Aorta (tissue), 5 donors: ENCODE measurements at regions not wholly inside any gene's neighbourhood (a gene's known extent, or its start where the extent isn't known, plus 50 kb on each side); places are given as distances from the start of the nearest gene placed in this dataset.
"Not testable (repeated sequence)": the region's sequence is repeated elsewhere in the genome, so short reads cannot be mapped to it uniquely, and the experiment has no call there.

ENCODE experiments used
- ATAC-seq: fragments of 200-7000 bp; cut with Tn5 transposase; one replicate; pipeline ENCODE4 v1.9.1; 2022; ENCODE audit warnings: moderate library complexity; ENCODE audit not compliant: low FRiP score
- DNase-seq, 2 donors: peaks; one replicate each; pipeline ENCODE4 v3.0.0-alpha.2; 2020
- H3K27ac ChIP-seq, 2 donors: one replicate each; pipeline ENCODE4 v1.5.1; 2013; ENCODE audit warnings: low read length in 2 of 2, mild to moderate bottlenecking in 2 of 2, moderate library complexity in 2 of 2, control low read depth in 1 of 2, inconsistent platforms in 1 of 2, low read depth in 1 of 2
- H3K27me3 ChIP-seq, 2 donors: one replicate each; pipeline ENCODE4 v1.6.1; 2013; ENCODE audit warnings: control low read depth in 1 of 2, low read length in 1 of 2, mild to moderate bottlenecking in 1 of 2, moderate library complexity in 1 of 2; ENCODE audit not compliant: insufficient read depth in 2 of 2, control insufficient read depth in 1 of 2
- H3K36me3 ChIP-seq, 2 donors: one replicate each; pipeline ENCODE4 v1.6.1; 2013; ENCODE audit warnings: control low read depth in 1 of 2, low read length in 1 of 2, mild to moderate bottlenecking in 1 of 2; ENCODE audit not compliant: insufficient read depth in 2 of 2, control insufficient read depth in 1 of 2
- H3K4me1 ChIP-seq, 2 donors: one replicate each; pipeline ENCODE4 v1.6.1; 2013; ENCODE audit warnings: low read length in 2 of 2, control low read depth in 1 of 2, mild to moderate bottlenecking in 1 of 2, moderate library complexity in 1 of 2; ENCODE audit not compliant: insufficient read depth in 2 of 2, control insufficient read depth in 1 of 2
- H3K4me3 ChIP-seq, 2 donors: one replicate each; pipeline ENCODE4 v1.5.1; 2013; ENCODE audit warnings: low read length in 2 of 2, control low read depth in 1 of 2, mild to moderate bottlenecking in 1 of 2
- H3K9me3 ChIP-seq: one replicate; pipeline ENCODE4 v1.6.1; 2013; ENCODE audit warnings: mild to moderate bottlenecking, low read length; ENCODE audit not compliant: control insufficient read depth
- WGBS, 2 donors: extraction: QIAGEN DNeasy Blood & Tissue Kit; methylation state at CpG; one replicate each; pipeline ENCODE4 v1.1.7; 2013; 5-methylcytosine and 5-hydroxymethylcytosine counted together
- intact Hi-C, 2 donors: fragments of 100-400 bp; cut with DNase I; formaldehyde crosslinking; loops; one replicate each; pipeline versions ENCODE4 v1.14.2 to v1.15.0; 2022
- donor health status: healthy with polysubstance abuse.
- donor health status: Bipolar disorder and iron deficiency.
- donor health status: DM: no; HTN: no; CAD: no.
- donor health status: DM: no; HTN: no; CAD: no.
- donor health status: DM: yes; HTN: yes; CAD: no.

DNA sequence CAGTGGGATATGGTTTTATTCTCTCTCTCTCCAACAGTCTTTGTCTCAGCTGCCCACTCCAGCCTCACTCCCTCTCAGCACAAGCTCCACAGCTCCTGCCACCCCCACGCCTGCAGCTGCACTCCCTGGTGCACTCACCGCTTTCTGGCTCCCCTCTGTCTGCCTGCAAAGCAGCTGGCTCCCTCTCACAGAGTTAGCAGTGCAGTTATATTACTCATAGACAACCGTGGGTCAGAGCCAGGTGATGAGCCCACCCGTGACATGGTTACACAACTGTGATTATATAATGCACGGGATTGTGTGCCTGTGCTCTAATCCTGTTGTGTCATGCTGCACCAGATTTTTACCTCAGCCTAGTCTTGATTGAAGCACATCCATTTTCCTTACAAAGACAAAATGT lies 276.9 kb upstream of the CHAC2 start:
- Histone ChIP-seq H3K36me3 (no peaks in the 10 kb centered on the region), H3K27me3 (no peaks in the 10 kb centered on the region), H3K4me1 (no peaks in the 10 kb centered on the region), H3K4me3 (no peak overlapping the region), H3K9me3 (no peaks in the 10 kb centered on the region), H3K27ac (no peak overlapping the region)
- peak in 1 of 2 donors; percentile 65 for DNase-seq
- WGBS, 2 donors, result 2 to 10% methylated on average over 5 of the region's 5 CpGs
- intact Hi-C loops, result no loop called here
- ATAC-seq, result peak; percentile 57

DNA sequence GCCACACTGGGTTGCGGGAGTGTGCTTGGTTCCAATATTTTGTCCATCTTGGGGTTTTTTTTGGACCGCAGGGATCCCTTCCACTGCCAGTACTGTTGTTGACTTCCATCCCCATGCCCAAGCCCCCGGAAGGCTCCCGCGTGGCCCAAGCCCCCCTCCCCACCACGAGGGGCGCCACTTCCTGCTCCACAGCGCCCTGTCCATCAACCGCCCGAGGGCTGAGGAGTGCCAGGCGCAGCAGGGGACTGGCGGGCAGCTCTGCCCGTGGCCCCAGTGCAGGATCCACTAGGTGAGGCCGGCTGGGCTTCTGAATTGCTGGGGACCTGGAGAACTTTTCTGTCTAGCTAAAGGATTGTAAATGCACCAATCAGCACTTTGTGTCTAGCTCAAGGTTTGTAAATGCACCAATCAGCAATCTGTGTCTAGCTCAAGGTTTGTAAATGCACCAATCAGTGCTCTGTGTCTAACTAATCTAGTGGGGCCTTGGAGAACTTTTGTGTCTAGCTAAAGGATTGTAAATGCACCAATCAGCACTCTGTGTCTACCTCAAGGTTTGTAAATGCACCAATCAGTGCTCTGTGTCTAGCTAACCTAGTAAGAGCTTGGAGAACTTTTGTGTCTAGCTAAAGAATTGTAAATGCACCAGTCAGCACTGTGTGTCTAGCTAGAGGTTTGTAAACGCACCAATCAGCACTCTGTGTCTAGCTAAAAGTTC lies 281.3 kb upstream of the CHAC2 start:
- ATAC-seq, H3K4me3 ChIP-seq, H3K27me3 ChIP-seq, H3K36me3 ChIP-seq, H3K9me3 ChIP-seq, intact Hi-C loops, H3K4me1 ChIP-seq, H3K27ac ChIP-seq: not testable (repeated sequence)
- peak in 1 of 2 donors; percentile 66 for DNase-seq
- 79 to 80% methylated on average over 15 of the region's 15 CpGs for WGBS, 2 donors

DNA sequence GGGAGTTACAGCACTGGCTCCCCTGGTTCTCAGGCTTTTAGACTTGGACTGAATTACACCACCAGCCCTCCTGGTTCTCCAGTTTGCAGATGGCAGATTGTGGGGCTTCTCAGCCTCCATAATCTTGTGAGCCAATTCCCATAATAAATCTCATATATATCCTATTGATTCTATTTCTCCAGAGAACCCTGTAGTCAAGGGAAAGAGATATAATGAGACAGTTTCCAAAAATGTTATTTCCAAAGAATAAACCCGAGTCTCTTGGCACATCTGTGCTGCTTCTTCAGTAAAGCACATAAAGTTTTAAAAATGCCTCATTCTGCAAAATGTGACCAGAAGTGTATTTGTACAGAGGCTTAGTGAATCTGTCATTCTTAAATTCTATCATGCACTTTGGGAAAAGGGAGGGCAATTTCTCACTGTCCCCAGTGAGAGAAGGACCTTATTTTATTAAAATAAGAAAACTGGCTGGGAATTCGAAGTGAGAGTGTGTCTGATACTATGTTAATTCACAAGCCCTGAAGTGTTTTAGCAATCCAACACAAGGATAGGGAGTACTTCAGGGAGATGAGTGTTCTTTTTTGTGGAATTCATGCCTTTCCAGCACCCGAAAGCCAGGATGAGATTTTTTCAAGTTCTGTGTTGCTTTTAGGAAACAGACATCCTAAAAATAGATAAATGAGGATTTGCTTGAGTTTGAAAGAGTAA lies 282.4 kb upstream of the CHAC2 start:
- no peak for ATAC-seq

DNA sequence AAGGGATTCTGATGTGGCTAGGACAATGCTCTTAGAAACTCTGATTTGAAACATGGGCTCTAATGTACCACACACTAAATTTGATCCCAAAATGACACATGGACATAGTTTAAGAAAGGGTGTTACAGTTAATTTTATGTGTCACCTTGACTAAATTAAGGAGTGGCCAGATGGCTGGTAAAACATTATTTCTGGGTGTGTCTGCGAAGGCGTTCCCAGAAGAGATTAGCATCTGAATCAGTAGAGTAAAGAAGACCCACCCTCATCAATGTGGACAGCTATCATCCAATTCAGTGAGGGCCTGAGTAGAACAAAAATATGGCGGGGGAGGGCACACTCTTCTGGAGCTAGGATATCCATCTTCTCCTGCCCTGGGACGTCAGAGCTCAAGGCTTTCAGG lies 283.1 kb upstream of the CHAC2 start:
- 93 to 98% methylated on average over 4 of the region's 4 CpGs for WGBS, 2 donors
- no peak for ATAC-seq

More for the DNA sequence above, 282.4 kb upstream of the CHAC2 start:
- H3K9me3 ChIP-seq, result no peaks in the 10 kb centered on the region
- H3K27ac ChIP-seq, result peak overlapping the region in 1 of 2 donors; percentile 12
- WGBS, 2 donors, result 7 to 9% methylated on average over 3 of the region's 3 CpGs
- H3K36me3 ChIP-seq, result no peaks in the 10 kb centered on the region
- no peak for DNase-seq
- no peaks in the 10 kb centered on the region for H3K4me1 ChIP-seq
- intact Hi-C loops, result no loop called here
- no peak overlapping the region for H3K4me3 ChIP-seq
- no peaks in the 10 kb centered on the region for H3K27me3 ChIP-seq

DNA sequence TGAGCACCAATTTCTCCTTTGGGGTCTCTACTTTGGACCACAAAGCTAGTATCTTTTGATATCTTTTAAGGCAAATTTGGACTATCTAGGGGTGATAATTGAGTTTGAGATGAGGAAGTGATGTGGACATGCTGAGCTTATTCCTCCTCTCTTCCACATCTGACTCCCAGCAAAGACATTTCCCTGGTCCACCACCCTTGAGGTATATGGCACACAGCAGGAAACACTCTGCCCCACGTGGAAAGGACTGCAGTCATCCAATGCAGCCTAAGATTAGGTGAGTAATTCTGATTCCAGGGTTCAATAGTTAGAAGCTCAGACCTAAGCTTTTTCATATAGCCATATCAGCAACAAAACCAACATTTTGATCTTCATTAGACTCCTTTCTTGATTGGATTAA lies 290.1 kb upstream of the CHAC2 start:
- no peaks in the 10 kb centered on the region for H3K36me3 ChIP-seq
- no peaks in the 10 kb centered on the region for H3K9me3 ChIP-seq
- H3K4me3 ChIP-seq, result no peak overlapping the region
- H3K27ac ChIP-seq, result no peak overlapping the region
- no peaks in the 10 kb centered on the region for H3K27me3 ChIP-seq
- no peaks in the 10 kb centered on the region for H3K4me1 ChIP-seq
- DNase-seq, result no peak
- intact Hi-C loops, result no loop called here
- whole genome bisulfite sequencing, 2 donors, result 74 to 76% methylated on average over 1 of the region's 1 CpG
- ATAC-seq, result no peak

More for the DNA sequence above, 283.1 kb upstream of the CHAC2 start:
- H3K4me3 ChIP-seq, result no peak overlapping the region
- no peak overlapping the region for H3K27ac ChIP-seq
- H3K4me1 ChIP-seq, result no peaks in the 10 kb centered on the region
- intact Hi-C loops, result no loop called here
- DNase-seq, result no peak
- no peaks in the 10 kb centered on the region for H3K9me3 ChIP-seq
- no peaks in the 10 kb centered on the region for H3K27me3 ChIP-seq
- no peaks in the 10 kb centered on the region for H3K36me3 ChIP-seq

DNA sequence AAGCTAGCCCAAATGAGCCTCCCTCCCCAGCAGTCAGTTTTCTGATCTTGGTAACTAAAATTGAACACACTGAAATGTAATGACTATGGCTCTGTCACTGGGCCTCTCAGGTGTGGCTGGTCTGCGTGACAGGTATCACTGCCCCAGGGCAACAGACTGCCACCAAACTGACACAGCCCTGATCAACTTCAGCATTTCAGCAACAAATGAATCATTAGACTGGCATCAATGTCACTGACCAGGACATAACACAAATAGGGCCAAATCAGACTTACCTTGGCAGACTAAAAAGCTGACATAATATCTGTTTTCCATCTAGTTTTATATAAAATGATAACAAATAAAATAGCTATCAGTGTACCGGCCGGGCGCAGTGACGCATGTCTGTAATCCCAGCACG lies 290.8 kb upstream of the CHAC2 start:
- H3K9me3 ChIP-seq, result no peaks in the 10 kb centered on the region
- H3K27me3 ChIP-seq, result no peaks in the 10 kb centered on the region
- H3K27ac ChIP-seq, result no peak overlapping the region
- no peak overlapping the region for H3K4me3 ChIP-seq
- 57 to 68% methylated on average over 6 of the region's 6 CpGs for WGBS, 2 donors
- H3K36me3 ChIP-seq, result no peaks in the 10 kb centered on the region
- ATAC-seq, result no peak
- DNase-seq, result no peak
- H3K4me1 ChIP-seq, result no peaks in the 10 kb centered on the region
- intact Hi-C loops, result no loop called here

DNA sequence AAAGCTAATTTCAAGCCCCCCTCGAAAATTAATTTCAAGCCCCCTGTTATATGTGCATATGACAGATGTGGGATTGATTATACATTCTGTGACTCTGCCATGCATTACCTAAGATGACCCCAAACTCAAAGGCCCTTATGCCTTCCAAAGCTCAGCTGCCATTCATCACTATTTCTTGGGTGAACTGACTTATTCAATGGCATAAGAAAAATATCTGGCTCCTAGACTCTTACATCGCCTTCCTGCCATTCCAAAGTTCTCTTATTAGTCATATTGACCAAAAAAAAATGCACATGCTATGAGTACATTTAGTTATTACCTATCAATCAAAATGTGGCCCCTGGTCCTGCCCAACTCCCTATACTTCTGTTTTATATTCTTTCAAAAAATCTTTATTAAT lies 291.8 kb upstream of the CHAC2 start:
- H3K4me1 ChIP-seq, result no peaks in the 10 kb centered on the region
- no peak for ATAC-seq
- no peaks in the 10 kb centered on the region for H3K9me3 ChIP-seq
- DNase-seq, result no peak
- no peaks in the 10 kb centered on the region for H3K27me3 ChIP-seq
- 89 to 93% methylated on average over 2 of the region's 2 CpGs for WGBS, 2 donors
- no peak overlapping the region for H3K27ac ChIP-seq
- no peaks in the 10 kb centered on the region for H3K36me3 ChIP-seq
- no peak overlapping the region for H3K4me3 ChIP-seq
- intact Hi-C loops, result no loop called here

DNA sequence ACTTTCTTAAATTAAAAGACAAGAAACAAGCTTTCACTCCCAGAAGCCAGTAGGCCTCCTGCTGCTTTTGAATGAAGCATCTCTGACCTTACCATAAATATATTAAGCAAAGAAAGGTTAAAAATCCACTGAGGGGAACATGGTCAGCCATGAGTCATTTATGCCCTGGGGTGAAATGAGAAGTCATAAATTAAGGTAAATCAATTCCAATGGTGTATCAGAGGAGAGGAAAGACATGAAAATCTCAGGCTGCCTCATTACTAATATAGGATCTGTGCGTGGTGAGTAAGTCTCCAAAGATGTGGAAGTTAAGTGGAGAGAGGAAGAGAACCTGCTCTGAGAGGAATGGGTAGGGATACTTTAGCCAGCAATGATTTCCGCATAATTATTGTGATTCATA lies 292.3 kb upstream of the CHAC2 start:
- 98 to 99% methylated on average over 2 of the region's 2 CpGs for WGBS, 2 donors
- intact Hi-C loops, result no loop called here
- Histone ChIP-seq H3K27ac (no peak overlapping the region), H3K4me3 (no peak overlapping the region), H3K9me3 (no peaks in the 10 kb centered on the region), H3K4me1 (no peaks in the 10 kb centered on the region), H3K27me3 (no peaks in the 10 kb centered on the region), H3K36me3 (no peaks in the 10 kb centered on the region)
- DNase-seq (no peak), ATAC-seq (no peak)

DNA sequence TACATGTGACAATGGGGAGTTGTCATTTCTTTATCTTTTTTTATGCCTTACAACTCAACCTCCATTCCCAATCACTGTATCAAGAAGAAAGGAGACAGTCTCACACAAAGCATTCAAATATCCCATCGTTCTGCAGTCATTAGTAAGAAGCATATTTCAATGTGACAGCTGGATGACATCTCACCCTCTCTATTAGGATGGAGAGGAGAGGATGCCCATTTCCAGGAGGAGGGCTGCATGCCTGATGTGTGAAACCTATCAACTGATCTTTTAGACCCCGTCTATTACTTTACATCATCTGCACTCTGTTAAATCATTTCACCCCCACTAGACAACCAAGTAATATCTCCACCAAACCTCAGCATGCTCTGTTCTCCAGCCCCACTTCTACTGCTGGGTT lies 292.7 kb upstream of the CHAC2 start:
- DNase-seq, result no peak
- Histone ChIP-seq H3K36me3 (no peaks in the 10 kb centered on the region), H3K4me3 (no peak overlapping the region), H3K4me1 (no peaks in the 10 kb centered on the region), H3K9me3 (no peaks in the 10 kb centered on the region), H3K27ac (no peak overlapping the region), H3K27me3 (no peaks in the 10 kb centered on the region)
- no peak for ATAC-seq
- intact Hi-C loops, result no loop called here
- WGBS, 2 donors, result 82 to 90% methylated on average over 2 of the region's 2 CpGs
